BE2C (cell line): ENCODE measurements at regions not wholly inside any gene's neighbourhood (a gene's known extent, or its start where the extent isn't known, plus 50 kb on each side); places are given as distances from the start of the nearest gene placed in this dataset.

Experiments used
- DNase-seq: peaks from one replicate; pipeline ENCODE4 v3.0.0-alpha.2; 2020
- H3K27me3 ChIP-seq: fragments of 250-450 bp; sonication (Bioruptor Pico); 2 replicates; pipeline ENCODE4 v1.5.1; 2020; ENCODE audit warnings: mild to moderate bottlenecking
- H3K36me3 ChIP-seq: fragments of 250-450 bp; sonication (Bioruptor Pico); 2 replicates; pipeline ENCODE4 v1.5.1; 2020; ENCODE audit warnings: mild to moderate bottlenecking
- H3K4me1 ChIP-seq: fragments of 250-450 bp; sonication (Bioruptor Pico); 2 replicates; pipeline ENCODE4 v1.5.1; 2020
- H3K4me3 ChIP-seq: 2 replicates; pipeline ENCODE4 v1.5.1; 2011; ENCODE audit warnings: low read depth, low read length
- H3K9me3 ChIP-seq: fragments of 250-450 bp; sonication (Bioruptor Pico); 2 replicates; pipeline ENCODE4 v1.5.1; 2020
- CTCF ChIP-seq: IDR thresholded peaks from 2 replicates; pipeline ENCODE4 v1.5.1; 2012; ENCODE audit warnings: mild to moderate bottlenecking, low read depth, low read length

- no peak for DNase-seq
- H3K9me3 ChIP-seq = no peaks in the 10 kb centered on the region
- no peak for TF ChIP-seq CTCF
- no peak overlapping the region for H3K4me3 ChIP-seq
- no peaks in the 10 kb centered on the region for H3K4me1 ChIP-seq
- no peaks in the 10 kb centered on the region for H3K27me3 ChIP-seq
- H3K36me3 ChIP-seq = no peaks in the 10 kb centered on the region
These were observed 444.2 kb downstream of the SNAPC1 start for GRCh38 chr14:62206456-62206855.

- TF ChIP-seq CTCF = no peak
- Histone ChIP-seq H3K27me3 (no peaks in the 10 kb centered on the region), H3K36me3 (no peaks in the 10 kb centered on the region), H3K9me3 (no peaks in the 10 kb centered on the region), H3K4me3 (no peak overlapping the region), H3K4me1 (no peaks in the 10 kb centered on the region)
- DNase-seq = no peak
These were observed 447.2 kb downstream of the SNAPC1 start for GRCh38 chr14:62209287-62209899.

GRCh38 chr14:62213516-62213915 is 451.3 kb downstream of the SNAPC1 start:
- Histone ChIP-seq H3K27me3 (no peaks in the 10 kb centered on the region), H3K9me3 (no peaks in the 10 kb centered on the region), H3K4me3 (no peak overlapping the region), H3K36me3 (no peaks in the 10 kb centered on the region), H3K4me1 (no peaks in the 10 kb centered on the region)
- DNase-seq = no peak
- TF ChIP-seq CTCF = no peak

GRCh38 chr14:62216121-62216520 is 453.9 kb downstream of the SNAPC1 start:
- H3K27me3 ChIP-seq = no peaks in the 10 kb centered on the region
- no peaks in the 10 kb centered on the region for H3K4me1 ChIP-seq
- H3K9me3 ChIP-seq = no peaks in the 10 kb centered on the region
- TF ChIP-seq CTCF = no peak
- H3K4me3 ChIP-seq = no peak overlapping the region
- no peak for DNase-seq
- no peaks in the 10 kb centered on the region for H3K36me3 ChIP-seq

- no peaks in the 10 kb centered on the region; the same call in 1 of the 2 replicates for H3K27me3 ChIP-seq
- DNase-seq = no peak
These were observed 472.6 kb downstream of the SNAPC1 start for GRCh38 chr14:62234849-62235248.

More at GRCh38 chr14:62234849-62235248, 472.6 kb downstream of the SNAPC1 start:
- H3K9me3 ChIP-seq = no peaks in the 10 kb centered on the region
- H3K4me1 ChIP-seq = no peaks in the 10 kb centered on the region
- no peak overlapping the region for H3K4me3 ChIP-seq
- no peaks in the 10 kb centered on the region for H3K36me3 ChIP-seq
- no peak for TF ChIP-seq CTCF
